GM11168 (cell line): ENCODE measurements at regions not wholly inside any gene's neighbourhood (a gene's known extent, or its start where the extent isn't known, plus 50 kb on each side); places are given as distances from the start of the nearest gene placed in this dataset.
"Not testable (repeated sequence)": the region's sequence is repeated elsewhere in the genome, so short reads cannot be mapped to it uniquely, and the experiment has no call there.

Experiments
- in situ Hi-C: fragments of 300-500 bp; cut with MboI; formaldehyde crosslinking; loops from one replicate; pipeline ENCODE4 v1.12.0; 2022; ENCODE audit warnings: low sequenced_read_pairs; ENCODE audit not compliant: unreplicated experiment

GRCh38 chr11:101743828-101744227 is 160.0 kb upstream of the TRPC6 start:
- in situ Hi-C loops, result no loop called here

- in situ Hi-C loops, result no loop called here
Observed at GRCh38 chr11:101741479-101742175, 157.8 kb upstream of the TRPC6 start.

- in situ Hi-C loops, result no loop called here
Observed at GRCh38 chr11:101741061-101741460, 157.3 kb upstream of the TRPC6 start.

- in situ Hi-C loops, result no loop called here
Observed at GRCh38 chr11:101738452-101738851, 154.6 kb upstream of the TRPC6 start.

- in situ Hi-C loops, result no loop called here
Observed at GRCh38 chr11:101729406-101730078, 145.7 kb upstream of the TRPC6 start.

GRCh38 chr11:101727451-101727850 is 143.6 kb upstream of the TRPC6 start:
- in situ Hi-C loops, result no loop called here

GRCh38 chr11:101726988-101727387 is 143.2 kb upstream of the TRPC6 start:
- in situ Hi-C loops, result no loop called here

GRCh38 chr11:101723371-101723770 is 139.6 kb upstream of the TRPC6 start:
- in situ Hi-C loops, result no loop called here

GRCh38 chr11:101721270-101721669 is 137.5 kb upstream of the TRPC6 start:
- in situ Hi-C loops, result no loop called here

- in situ Hi-C loops, result no loop called here
Observed at GRCh38 chr11:101718402-101718801, 134.6 kb upstream of the TRPC6 start.

- in situ Hi-C loops, result no loop called here
Observed at GRCh38 chr11:101717619-101718018, 133.8 kb upstream of the TRPC6 start.

GRCh38 chr11:101715281-101715680 is 131.5 kb upstream of the TRPC6 start:
- in situ Hi-C loops, result no loop called here

GRCh38 chr11:101707477-101707876 is 123.7 kb upstream of the TRPC6 start:
- in situ Hi-C loops, result no loop called here

- in situ Hi-C loops, result no loop called here
Observed at GRCh38 chr11:101706541-101706940, 122.7 kb upstream of the TRPC6 start.

GRCh38 chr11:101705972-101706371 is 122.2 kb upstream of the TRPC6 start:
- in situ Hi-C loops, result no loop called here

GRCh38 chr11:101694869-101695268 is 111.1 kb upstream of the TRPC6 start:
- in situ Hi-C loops, result not testable (repeated sequence)

- in situ Hi-C loops, result no loop called here
Observed at GRCh38 chr11:101692980-101693379, 109.2 kb upstream of the TRPC6 start.

GRCh38 chr11:101686514-101686913 is 102.7 kb upstream of the TRPC6 start:
- in situ Hi-C loops, result no loop called here

- in situ Hi-C loops, result no loop called here
Observed at GRCh38 chr11:101668236-101668635, 84.4 kb upstream of the TRPC6 start.

GRCh38 chr11:101666916-101667315 is 83.1 kb upstream of the TRPC6 start:
- in situ Hi-C loops, result no loop called here

GRCh38 chr11:101661559-101661958 is 77.8 kb upstream of the TRPC6 start:
- in situ Hi-C loops, result no loop called here
